ENCODE measurements at regions not wholly inside any gene's neighbourhood (a gene's known extent, or its start where the extent isn't known, plus 50 kb on each side); places are given as distances from the start of the nearest gene placed in this dataset.
"Not testable (repeated sequence)": the region's sequence is repeated elsewhere in the genome, so short reads cannot be mapped to it uniquely, and the experiment has no call there.

DNA sequence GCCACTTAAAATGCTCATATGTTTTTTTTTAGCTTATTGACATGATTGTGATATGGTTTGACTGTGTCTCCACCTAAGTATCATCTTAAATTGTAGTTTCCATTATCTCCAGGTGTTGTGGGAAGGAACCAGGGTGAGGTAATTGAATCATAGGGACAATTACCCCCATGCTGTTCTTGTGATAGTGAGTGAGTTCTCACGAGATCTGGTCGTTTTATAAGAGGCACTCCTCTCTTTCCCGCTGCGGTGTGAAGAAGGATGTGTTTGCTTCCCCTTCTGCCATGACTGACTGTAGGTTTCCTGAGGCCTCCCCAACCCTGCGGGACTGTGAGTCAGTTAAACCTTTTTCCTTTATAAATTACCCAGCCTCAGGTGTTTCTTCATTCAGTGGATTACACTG is 80.5 kb upstream of the ETV1 start:
- H3K27ac Mint-ChIP-seq = no peak overlapping the region
- H3K27me3 Mint-ChIP-seq (ENCODE audit: low read depth, poor library complexity) = no peaks in the 10 kb centered on the region
- H3K9me3 Mint-ChIP-seq = peaks cover 15% of the 10 kb centered on the region
- H3K36me3 Mint-ChIP-seq (ENCODE audit: low read depth) = no peaks in the 10 kb centered on the region
- no peaks in the 10 kb centered on the region for H3K4me1 Mint-ChIP-seq
- H3K4me3 Mint-ChIP-seq = no peak overlapping the region
- no peak for DNase-seq
- TF ChIP-seq, protein P1, sequence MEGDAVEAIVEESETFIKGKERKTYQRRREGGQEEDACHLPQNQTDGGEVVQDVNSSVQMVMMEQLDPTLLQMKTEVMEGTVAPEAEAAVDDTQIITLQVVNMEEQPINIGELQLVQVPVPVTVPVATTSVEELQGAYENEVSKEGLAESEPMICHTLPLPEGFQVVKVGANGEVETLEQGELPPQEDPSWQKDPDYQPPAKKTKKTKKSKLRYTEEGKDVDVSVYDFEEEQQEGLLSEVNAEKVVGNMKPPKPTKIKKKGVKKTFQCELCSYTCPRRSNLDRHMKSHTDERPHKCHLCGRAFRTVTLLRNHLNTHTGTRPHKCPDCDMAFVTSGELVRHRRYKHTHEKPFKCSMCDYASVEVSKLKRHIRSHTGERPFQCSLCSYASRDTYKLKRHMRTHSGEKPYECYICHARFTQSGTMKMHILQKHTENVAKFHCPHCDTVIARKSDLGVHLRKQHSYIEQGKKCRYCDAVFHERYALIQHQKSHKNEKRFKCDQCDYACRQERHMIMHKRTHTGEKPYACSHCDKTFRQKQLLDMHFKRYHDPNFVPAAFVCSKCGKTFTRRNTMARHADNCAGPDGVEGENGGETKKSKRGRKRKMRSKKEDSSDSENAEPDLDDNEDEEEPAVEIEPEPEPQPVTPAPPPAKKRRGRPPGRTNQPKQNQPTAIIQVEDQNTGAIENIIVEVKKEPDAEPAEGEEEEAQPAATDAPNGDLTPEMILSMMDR (IDR thresholded peaks at IDR 0.05) = no peak

GRCh38 chr7:14066783-14067182 is 77.3 kb upstream of the ETV1 start:
- DNase-seq; H3K4me1 Mint-ChIP-seq; H3K36me3 Mint-ChIP-seq (ENCODE audit: low read depth); H3K4me3 Mint-ChIP-seq; H3K27ac Mint-ChIP-seq; H3K27me3 Mint-ChIP-seq (ENCODE audit: low read depth, poor library complexity): not testable (repeated sequence)
- peaks cover 15% of the 10 kb centered on the region for H3K9me3 Mint-ChIP-seq

DNA sequence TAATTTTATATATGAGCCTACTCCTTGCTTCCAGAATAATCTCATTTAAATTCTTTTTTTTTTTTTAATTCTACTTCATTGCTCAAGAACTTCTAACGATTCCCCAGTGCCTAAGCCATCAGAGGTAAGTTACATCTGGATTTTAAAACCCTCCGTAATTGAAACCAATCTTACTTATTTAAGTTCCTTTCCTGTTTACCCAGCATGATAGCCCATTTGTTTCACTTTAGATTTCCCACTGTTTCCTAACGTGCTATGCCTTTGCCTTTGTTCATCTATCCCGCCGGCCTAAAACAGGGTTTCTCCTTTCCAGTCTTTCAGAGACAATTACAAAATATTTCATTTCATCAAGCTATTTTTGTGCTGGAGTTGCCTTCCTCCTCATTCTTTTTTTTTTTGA is 75.8 kb upstream of the ETV1 start:
- H3K4me1 Mint-ChIP-seq = no peaks in the 10 kb centered on the region
- no peak for DNase-seq
- no peak overlapping the region for H3K27ac Mint-ChIP-seq
- TF ChIP-seq, protein P1 (IDR thresholded peaks at IDR 0.05) = no peak
- peaks cover 15% of the 10 kb centered on the region for H3K9me3 Mint-ChIP-seq
- no peaks in the 10 kb centered on the region for H3K27me3 Mint-ChIP-seq (ENCODE audit: low read depth, poor library complexity)
- H3K36me3 Mint-ChIP-seq (ENCODE audit: low read depth) = no peaks in the 10 kb centered on the region
- H3K4me3 Mint-ChIP-seq = no peak overlapping the region

GRCh38 chr7:14055813-14056212 is 66.3 kb upstream of the ETV1 start:
- DNase-seq = no peak
- H3K9me3 Mint-ChIP-seq = no peaks in the 10 kb centered on the region
- TF ChIP-seq, protein P1 (IDR thresholded peaks at IDR 0.05) = no peak
- no peak overlapping the region for H3K4me3 Mint-ChIP-seq
- H3K4me1 Mint-ChIP-seq = peaks cover 11% of the 10 kb centered on the region
- no peaks in the 10 kb centered on the region for H3K36me3 Mint-ChIP-seq (ENCODE audit: low read depth)
- H3K27ac Mint-ChIP-seq = no peak overlapping the region
- no peaks in the 10 kb centered on the region for H3K27me3 Mint-ChIP-seq (ENCODE audit: low read depth, poor library complexity)

- no peaks in the 10 kb centered on the region for H3K36me3 Mint-ChIP-seq (ENCODE audit: low read depth)
- H3K27me3 Mint-ChIP-seq (ENCODE audit: low read depth, poor library complexity) = no peaks in the 10 kb centered on the region
- peaks cover 11% of the 10 kb centered on the region for H3K4me1 Mint-ChIP-seq
- H3K27ac Mint-ChIP-seq = no peak overlapping the region
- no peak for DNase-seq
- H3K9me3 Mint-ChIP-seq = no peaks in the 10 kb centered on the region
- TF ChIP-seq, protein P1 (IDR thresholded peaks at IDR 0.05) = no peak
- H3K4me3 Mint-ChIP-seq = no peak overlapping the region
Observed at GRCh38 chr7:14054125-14054524, 64.7 kb upstream of the ETV1 start.

- DNase-seq = no peak
- Mint-ChIP-seq H3K27me3 (ENCODE audit: low read depth, poor library complexity) (no peaks in the 10 kb centered on the region), H3K4me1 (peaks cover 11% of the 10 kb centered on the region), H3K36me3 (ENCODE audit: low read depth) (no peaks in the 10 kb centered on the region), H3K9me3 (peaks cover 5% of the 10 kb centered on the region), H3K27ac (no peak overlapping the region), H3K4me3 (no peak overlapping the region)
- TF ChIP-seq, protein P1 (IDR thresholded peaks at IDR 0.05) = no peak
Observed at GRCh38 chr7:14048889-14049288, 59.4 kb upstream of the ETV1 start.
